Stimulated activated CD4-positive, alpha-beta T cell treated with anti-CD3 and anti-CD28 coated beads, Interleukin-1b, Interleukin-23, amount 100 ng/mL, for 48 hours (primary cell): ENCODE measurements at regions not wholly inside any gene's neighbourhood (a gene's known extent, or its start where the extent isn't known, plus 50 kb on each side); places are given as distances from the start of the nearest gene placed in this dataset.
"Not testable (repeated sequence)": the region's sequence is repeated elsewhere in the genome, so short reads cannot be mapped to it uniquely, and the experiment has no call there.

Experiments used
- DNase-seq: peaks from one replicate; pipeline ENCODE4 v3.0.0-alpha.2; 2020

DNA sequence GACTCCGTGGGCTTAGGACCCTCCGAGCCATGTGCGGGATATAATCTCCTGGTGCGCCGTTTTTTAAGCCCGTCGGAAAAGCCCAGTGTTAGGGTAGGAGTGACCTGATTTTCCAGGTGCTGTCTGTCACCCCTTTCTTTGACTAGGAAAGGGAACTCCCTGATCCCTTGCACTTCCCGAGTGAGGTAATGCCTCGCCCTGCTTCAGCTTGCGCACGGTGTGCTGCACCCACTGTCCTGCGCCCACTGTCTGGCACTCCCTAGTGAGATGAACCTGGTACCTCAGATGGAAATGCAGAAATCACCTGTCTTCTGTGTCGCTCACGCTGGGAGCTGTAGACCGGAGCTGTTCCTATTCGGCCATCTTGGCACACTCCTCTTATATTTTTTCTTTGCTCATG is 95.1 kb upstream of the FRMD4B start:
- DNase-seq: not testable (repeated sequence)

DNA sequence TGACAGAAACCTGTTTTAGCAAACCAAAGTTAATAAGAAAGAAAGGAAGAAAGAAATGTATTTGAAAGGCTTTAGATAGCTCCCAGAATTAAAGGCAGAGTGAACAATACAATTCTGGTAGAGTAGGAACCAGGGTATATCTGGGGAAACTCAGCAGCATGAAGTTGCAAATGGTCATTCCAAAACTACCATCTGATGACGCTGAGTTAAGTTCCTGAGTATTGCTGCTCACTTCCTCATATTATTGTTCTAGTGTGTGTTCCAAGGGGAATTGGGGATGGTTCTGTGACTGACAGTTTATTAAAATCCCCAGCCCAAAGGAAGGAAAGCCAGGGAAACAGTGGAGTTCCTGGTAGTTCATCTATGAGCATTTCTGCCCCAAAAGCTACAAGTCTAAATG is 88.3 kb upstream of the FRMD4B start:
- no peak for DNase-seq

DNA sequence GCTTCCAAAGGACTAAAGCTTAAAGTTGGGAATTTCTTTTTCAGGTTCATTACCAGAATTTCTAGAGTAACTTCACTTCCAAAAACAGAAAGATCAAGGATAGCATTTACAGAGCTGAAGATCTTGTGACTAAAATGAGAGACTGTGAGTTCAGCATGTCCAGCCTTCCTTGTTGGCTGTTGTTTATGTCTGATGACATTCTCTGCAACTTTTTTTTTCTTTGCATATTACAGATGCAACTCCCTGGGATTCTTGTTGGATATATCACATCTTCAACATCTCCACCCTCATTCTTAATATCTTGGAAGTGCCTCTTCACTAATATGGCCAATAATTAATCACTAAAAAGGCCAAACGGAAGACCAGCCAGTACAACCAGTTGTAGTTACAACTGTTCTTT is 86.2 kb upstream of the FRMD4B start:
- DNase-seq: no peak

GRCh38 chr3:69463531-69463930 is 77.6 kb upstream of the FRMD4B start:
- DNase-seq: no peak

- DNase-seq: no peak
These were observed 76.9 kb upstream of the FRMD4B start for GRCh38 chr3:69462826-69463100.

- DNase-seq: no peak
These were observed 76.3 kb upstream of the FRMD4B start for GRCh38 chr3:69462022-69462825.

DNA sequence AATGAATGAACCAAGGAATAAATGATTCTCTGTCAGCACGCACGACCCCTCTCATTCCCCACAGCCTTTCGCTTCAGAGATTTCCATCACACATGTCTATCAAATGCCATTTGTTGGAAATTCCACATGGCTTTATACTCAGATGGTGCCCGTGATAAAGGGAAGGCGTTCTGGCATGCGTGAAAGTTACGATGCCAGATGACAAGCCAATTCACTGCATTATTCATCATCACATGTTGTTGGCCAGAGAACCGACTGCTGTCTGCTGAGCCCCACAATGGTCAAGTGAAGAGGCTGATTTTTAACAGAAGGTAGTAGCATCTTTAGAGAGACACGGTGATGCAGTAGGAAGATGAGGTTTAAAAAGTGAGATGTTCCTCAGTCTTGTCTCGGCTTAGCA is 74.1 kb upstream of the FRMD4B start:
- no peak for DNase-seq

- no peak for DNase-seq
These were observed 73.0 kb upstream of the FRMD4B start for GRCh38 chr3:69458803-69459365.

DNA sequence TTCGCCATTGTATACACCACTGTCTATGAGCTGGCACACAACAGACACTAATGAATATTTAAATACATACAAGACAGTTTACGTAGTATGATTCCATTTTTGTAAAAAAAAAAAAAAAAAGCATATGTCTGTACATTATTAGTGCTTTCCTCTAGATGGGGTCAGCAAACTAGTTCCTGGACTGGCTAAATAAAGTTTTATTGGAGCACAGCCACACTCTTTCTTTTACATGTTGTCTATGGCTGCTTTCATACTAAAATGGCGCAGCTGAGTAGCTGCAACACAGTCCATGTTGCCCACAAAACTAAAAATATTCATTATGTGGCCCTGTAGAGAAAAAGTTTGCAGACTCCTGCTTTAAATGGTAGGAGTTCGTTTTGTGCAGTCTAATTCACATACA is 70.7 kb upstream of the FRMD4B start:
- no peak for DNase-seq

DNA sequence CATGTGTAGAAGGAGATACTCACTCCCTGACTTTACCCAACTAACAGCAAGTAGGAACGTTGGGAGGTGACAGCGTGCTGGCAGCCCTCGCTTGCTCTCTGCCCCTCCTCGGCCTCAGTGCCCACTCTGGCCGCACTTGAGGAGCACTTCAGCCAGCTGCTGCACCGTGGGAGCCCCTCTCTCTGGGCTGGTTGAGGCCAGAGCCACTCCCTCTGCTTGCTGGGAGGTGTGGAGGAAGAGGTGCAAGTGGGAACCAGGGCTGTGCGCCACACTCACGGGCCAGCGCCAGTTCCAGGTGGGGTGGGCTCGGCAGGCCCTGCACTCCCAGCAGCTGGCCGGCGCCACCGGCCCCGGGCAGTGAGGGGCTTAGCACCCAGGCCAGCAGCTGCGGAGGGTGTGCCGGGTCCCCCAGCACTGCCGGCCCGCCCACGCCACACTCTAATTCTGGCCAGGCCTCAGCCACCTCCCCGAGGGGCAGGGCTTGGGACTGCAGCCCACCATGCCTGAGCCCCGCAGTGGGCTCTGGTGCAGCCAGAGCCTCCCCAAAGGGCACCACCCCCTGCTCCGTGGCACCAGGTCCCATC is 68.4 kb upstream of the FRMD4B start:
- DNase-seq: no peak

DNA sequence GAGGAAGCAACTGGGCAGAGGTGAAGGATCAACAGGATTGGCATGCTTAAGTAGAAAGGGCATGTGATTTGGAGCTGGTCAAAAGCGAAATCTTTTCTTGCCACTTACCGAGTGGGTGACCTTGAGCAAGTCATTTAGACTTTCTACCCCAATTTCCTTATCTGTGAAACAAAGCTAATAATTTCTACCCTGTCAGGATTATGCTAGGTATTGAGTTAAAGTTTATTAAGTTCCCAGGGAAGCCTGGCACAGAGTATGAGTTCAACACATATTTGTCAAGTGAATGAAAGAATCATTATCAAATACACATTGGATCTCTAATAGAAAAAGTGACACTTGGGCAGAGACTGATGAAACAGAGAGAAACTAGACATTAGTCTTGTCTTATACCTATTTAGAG is 66.4 kb upstream of the FRMD4B start:
- DNase-seq: no peak

- DNase-seq: no peak
These were observed 65.7 kb upstream of the FRMD4B start for GRCh38 chr3:69451594-69451993.

GRCh38 chr3:69448877-69449276 is 63.0 kb upstream of the FRMD4B start:
- DNase-seq: no peak

GRCh38 chr3:69446402-69447072 is 60.6 kb upstream of the FRMD4B start:
- no peak for DNase-seq

DNA sequence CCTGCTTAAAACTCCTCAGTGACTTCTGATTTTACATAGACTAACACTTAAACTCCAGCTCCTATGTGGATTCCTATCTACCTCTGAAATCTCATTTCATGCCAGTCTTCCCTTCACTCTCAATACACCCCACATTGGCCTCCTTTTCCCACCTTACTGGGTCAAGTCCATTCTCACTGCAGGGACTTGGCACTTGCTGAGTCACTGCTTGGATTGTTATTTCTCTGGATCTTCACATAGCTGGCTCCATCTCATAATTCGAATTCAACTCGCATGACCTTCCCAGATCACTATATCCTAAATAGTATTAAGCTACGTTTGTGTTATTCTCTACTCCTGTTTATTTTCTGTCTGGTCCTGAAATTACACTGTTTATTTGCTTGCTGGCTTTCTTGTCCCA is 59.6 kb upstream of the FRMD4B start:
- DNase-seq: no peak

- DNase-seq: no peak
These were observed 59.1 kb upstream of the FRMD4B start for GRCh38 chr3:69445024-69445423.

- DNase-seq: no peak
These were observed 57.6 kb upstream of the FRMD4B start for GRCh38 chr3:69443457-69443920.

- DNase-seq: peak; percentile 16
These were observed 57.0 kb upstream of the FRMD4B start for GRCh38 chr3:69442771-69443311.

- DNase-seq: no peak
These were observed 55.8 kb upstream of the FRMD4B start for GRCh38 chr3:69441732-69442131.

GRCh38 chr3:69441040-69441439 is 55.2 kb upstream of the FRMD4B start:
- DNase-seq: no peak

GRCh38 chr3:69439643-69440270 is 53.9 kb upstream of the FRMD4B start:
- no peak for DNase-seq

GRCh38 chr3:69438476-69438875 is 52.6 kb upstream of the FRMD4B start:
- no peak for DNase-seq
